ENCODE measurements at regions not wholly inside any gene's neighbourhood (a gene's known extent, or its start where the extent isn't known, plus 50 kb on each side); places are given as distances from the start of the nearest gene placed in this dataset.

DNA sequence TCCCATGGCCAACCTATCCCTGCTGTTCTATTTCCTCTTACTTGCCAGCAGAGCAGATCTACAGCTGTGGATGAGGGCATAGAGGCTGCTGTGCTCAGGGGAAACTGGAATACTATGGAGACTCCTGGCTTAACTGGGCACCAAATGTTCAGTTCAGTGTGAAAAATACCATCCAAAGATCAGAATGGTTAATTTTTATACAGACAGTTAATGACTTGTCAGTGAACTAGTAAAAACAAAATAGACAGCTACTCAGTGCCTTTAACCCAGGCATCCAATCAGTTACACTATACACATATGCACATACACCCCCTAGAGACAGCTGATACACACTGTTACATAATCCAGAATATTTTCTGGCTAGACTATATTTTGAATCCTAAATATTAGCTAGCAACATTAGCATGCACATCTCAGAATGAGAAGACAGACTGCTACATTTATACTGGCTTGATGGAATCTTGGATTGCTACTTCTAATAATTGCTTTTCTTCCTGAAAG, 59.1 kb upstream of the WIPF1 start:
- no peaks in the 10 kb centered on the region for H3K79me2 ChIP-seq (ENCODE audit: low read length)

DNA sequence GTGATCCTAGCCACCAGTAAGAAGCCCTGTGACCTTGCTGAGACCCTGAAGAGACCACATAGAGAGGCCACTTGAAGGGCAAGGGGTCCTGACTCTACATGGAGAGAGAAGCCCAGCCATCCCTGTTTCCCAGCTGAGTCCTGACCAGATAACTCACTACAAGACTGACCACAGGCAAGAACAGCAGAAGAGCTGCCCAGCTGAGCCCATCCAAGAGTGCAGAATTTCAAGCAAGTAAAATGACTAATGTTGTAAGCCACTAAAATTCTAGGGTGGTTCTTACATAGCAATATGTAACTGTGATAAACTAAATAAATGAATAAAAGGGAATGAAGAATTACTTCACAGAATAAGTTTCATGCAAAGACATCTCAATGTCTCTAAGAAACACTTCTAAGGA, 58.4 kb upstream of the WIPF1 start:
- Histone ChIP-seq H3K9ac (ENCODE audit: low read length) (no peak overlapping the region), H4K20me1 (ENCODE audit: low read length) (no peaks in the 10 kb centered on the region), H3K27me3 (ENCODE audit: low read length) (no peaks in the 10 kb centered on the region), H3K4me1 (ENCODE audit: insufficient read depth, low read length) (no peaks in the 10 kb centered on the region), H3K9me3 (ENCODE audit: low read length) (no peaks in the 10 kb centered on the region), H3K79me2 (ENCODE audit: low read length) (no peaks in the 10 kb centered on the region), H2AFZ (ENCODE audit: low read length) (no peak overlapping the region), H3K36me3 (ENCODE audit: low read depth, low read length) (no peaks in the 10 kb centered on the region), H3K4me2 (ENCODE audit: low read length) (no peak overlapping the region), H3K4me3 (ENCODE audit: low read length) (no peak overlapping the region), H3F3A (ENCODE audit: low read length, unreplicated experiment) (no peaks in the 10 kb centered on the region), H3K27ac (ENCODE audit: low read length) (no peak overlapping the region), H3K9me2 (replicated peaks; ENCODE audit: low read length) (no peaks in the 10 kb centered on the region)
- intact Hi-C loops (cut with micrococcal nuclease) = no loop called here
- ChIA-PET CTCF (no interaction called here), POLR2A (ENCODE audit: unreplicated experiment) (no interaction called here)
- DNase-seq (no peak), ATAC-seq (no peak)
- no TSS peak for BruUV-seq (replicated peaks)
- TF ChIP-seq, protein P1, sequence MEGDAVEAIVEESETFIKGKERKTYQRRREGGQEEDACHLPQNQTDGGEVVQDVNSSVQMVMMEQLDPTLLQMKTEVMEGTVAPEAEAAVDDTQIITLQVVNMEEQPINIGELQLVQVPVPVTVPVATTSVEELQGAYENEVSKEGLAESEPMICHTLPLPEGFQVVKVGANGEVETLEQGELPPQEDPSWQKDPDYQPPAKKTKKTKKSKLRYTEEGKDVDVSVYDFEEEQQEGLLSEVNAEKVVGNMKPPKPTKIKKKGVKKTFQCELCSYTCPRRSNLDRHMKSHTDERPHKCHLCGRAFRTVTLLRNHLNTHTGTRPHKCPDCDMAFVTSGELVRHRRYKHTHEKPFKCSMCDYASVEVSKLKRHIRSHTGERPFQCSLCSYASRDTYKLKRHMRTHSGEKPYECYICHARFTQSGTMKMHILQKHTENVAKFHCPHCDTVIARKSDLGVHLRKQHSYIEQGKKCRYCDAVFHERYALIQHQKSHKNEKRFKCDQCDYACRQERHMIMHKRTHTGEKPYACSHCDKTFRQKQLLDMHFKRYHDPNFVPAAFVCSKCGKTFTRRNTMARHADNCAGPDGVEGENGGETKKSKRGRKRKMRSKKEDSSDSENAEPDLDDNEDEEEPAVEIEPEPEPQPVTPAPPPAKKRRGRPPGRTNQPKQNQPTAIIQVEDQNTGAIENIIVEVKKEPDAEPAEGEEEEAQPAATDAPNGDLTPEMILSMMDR (conservative IDR thresholded peaks at IDR 0.05; ENCODE audit: low read depth, low read length) = no peak
- TF ChIP-seq EZH2 (IDR thresholded peaks at IDR 0.05; ENCODE audit: low read length, unreplicated experiment) (no peak), EZH2phosphoT487 (IDR thresholded peaks at IDR 0.05; ENCODE audit: borderline replicate concordance, low read length) (no peak)

More for the DNA sequence above, 59.1 kb upstream of the WIPF1 start:
- Histone ChIP-seq H3K9me2 (replicated peaks; ENCODE audit: low read length) (no peaks in the 10 kb centered on the region), H3K4me1 (ENCODE audit: insufficient read depth, low read length) (no peaks in the 10 kb centered on the region), H3F3A (ENCODE audit: low read length, unreplicated experiment) (no peaks in the 10 kb centered on the region), H3K27ac (ENCODE audit: low read length) (no peak overlapping the region), H3K9ac (ENCODE audit: low read length) (no peak overlapping the region), H3K4me3 (ENCODE audit: low read length) (no peak overlapping the region), H3K9me3 (ENCODE audit: low read length) (no peaks in the 10 kb centered on the region), H3K27me3 (ENCODE audit: low read length) (no peaks in the 10 kb centered on the region), H2AFZ (ENCODE audit: low read length) (no peak overlapping the region), H3K4me2 (ENCODE audit: low read length) (no peak overlapping the region), H4K20me1 (ENCODE audit: low read length) (no peaks in the 10 kb centered on the region), H3K36me3 (ENCODE audit: low read depth, low read length) (no peaks in the 10 kb centered on the region)
- POLR2A ChIA-PET (ENCODE audit: unreplicated experiment) = no interaction called here
- TF ChIP-seq, protein P1 (conservative IDR thresholded peaks at IDR 0.05; ENCODE audit: low read depth, low read length) = no peak
- TF ChIP-seq EZH2 (IDR thresholded peaks at IDR 0.05; ENCODE audit: low read length, unreplicated experiment) = no peak
- TF ChIP-seq EZH2phosphoT487 (IDR thresholded peaks at IDR 0.05; ENCODE audit: borderline replicate concordance, low read length) = no peak
- intact Hi-C loops (cut with micrococcal nuclease) = no loop called here
- BruUV-seq (replicated peaks) = no TSS peak
- CTCF ChIA-PET = no interaction called here
- DNase-seq (no peak), ATAC-seq (no peak)

DNA sequence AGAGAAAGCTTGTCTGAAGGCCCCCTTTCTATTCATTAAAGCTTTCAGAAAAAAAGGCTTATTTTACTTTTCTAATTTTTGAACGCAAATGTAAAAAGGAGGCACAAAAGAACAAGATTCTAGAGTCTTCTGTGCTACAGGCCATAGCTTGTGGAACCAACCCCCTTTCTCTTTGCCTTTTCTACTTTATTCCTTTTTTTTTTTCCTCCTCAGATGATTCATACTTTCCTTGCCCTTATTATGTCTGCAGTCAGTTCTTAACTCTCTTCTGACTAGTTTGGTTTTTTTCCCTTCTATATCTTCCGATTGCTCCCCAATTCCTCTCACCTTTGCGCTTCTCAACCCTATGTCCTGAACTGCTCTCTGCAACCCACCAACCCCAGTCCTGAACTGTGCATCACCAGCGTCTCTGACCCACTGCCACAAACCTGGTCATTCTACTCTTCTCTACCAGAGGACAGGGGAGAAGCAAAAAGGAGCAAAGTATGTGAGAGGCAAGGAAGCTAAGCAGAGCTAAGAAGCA, 56.9 kb upstream of the WIPF1 start:
- CTCF ChIA-PET = interaction anchor here (0.6 kb wide), 1 partner anchor 204 kb away, joined by 3 read pairs; no protein-coding TSS in a partner anchor
- Histone ChIP-seq H3K79me2 (ENCODE audit: low read length) (no peaks in the 10 kb centered on the region), H3K4me2 (ENCODE audit: low read length) (no peak overlapping the region)

More for the DNA sequence above, 56.9 kb upstream of the WIPF1 start:
- H3K9me2 ChIP-seq (replicated peaks; ENCODE audit: low read length) = no peaks in the 10 kb centered on the region
- intact Hi-C loops (cut with micrococcal nuclease) = no loop called here
- H3K4me3 ChIP-seq (ENCODE audit: low read length) = no peak overlapping the region
- no peaks in the 10 kb centered on the region for H3K36me3 ChIP-seq (ENCODE audit: low read depth, low read length)
- no peak overlapping the region for H2AFZ ChIP-seq (ENCODE audit: low read length)
- BruUV-seq (replicated peaks) = no TSS peak
- H4K20me1 ChIP-seq (ENCODE audit: low read length) = no peaks in the 10 kb centered on the region
- no peaks in the 10 kb centered on the region for H3K4me1 ChIP-seq (ENCODE audit: insufficient read depth, low read length)
- no peak for ATAC-seq
- no peak overlapping the region for H3K9ac ChIP-seq (ENCODE audit: low read length)
- POLR2A ChIA-PET (ENCODE audit: unreplicated experiment) = no interaction called here
- TF ChIP-seq EZH2 (IDR thresholded peaks at IDR 0.05; ENCODE audit: low read length, unreplicated experiment) (no peak), EZH2phosphoT487 (IDR thresholded peaks at IDR 0.05; ENCODE audit: borderline replicate concordance, low read length) (no peak)
- TF ChIP-seq, protein P1 (conservative IDR thresholded peaks at IDR 0.05; ENCODE audit: low read depth, low read length) = no peak
- no peaks in the 10 kb centered on the region for H3K9me3 ChIP-seq (ENCODE audit: low read length)
- no peaks in the 10 kb centered on the region for H3K27me3 ChIP-seq (ENCODE audit: low read length)
- H3F3A ChIP-seq (ENCODE audit: low read length, unreplicated experiment) = no peaks in the 10 kb centered on the region
- DNase-seq = no peak
- H3K27ac ChIP-seq (ENCODE audit: low read length) = no peak overlapping the region

Data from PC-3 (cell line).